ENCODE measurements at regions not wholly inside any gene's neighbourhood (a gene's known extent, or its start where the extent isn't known, plus 50 kb on each side); places are given as distances from the start of the nearest gene placed in this dataset.

DNA sequence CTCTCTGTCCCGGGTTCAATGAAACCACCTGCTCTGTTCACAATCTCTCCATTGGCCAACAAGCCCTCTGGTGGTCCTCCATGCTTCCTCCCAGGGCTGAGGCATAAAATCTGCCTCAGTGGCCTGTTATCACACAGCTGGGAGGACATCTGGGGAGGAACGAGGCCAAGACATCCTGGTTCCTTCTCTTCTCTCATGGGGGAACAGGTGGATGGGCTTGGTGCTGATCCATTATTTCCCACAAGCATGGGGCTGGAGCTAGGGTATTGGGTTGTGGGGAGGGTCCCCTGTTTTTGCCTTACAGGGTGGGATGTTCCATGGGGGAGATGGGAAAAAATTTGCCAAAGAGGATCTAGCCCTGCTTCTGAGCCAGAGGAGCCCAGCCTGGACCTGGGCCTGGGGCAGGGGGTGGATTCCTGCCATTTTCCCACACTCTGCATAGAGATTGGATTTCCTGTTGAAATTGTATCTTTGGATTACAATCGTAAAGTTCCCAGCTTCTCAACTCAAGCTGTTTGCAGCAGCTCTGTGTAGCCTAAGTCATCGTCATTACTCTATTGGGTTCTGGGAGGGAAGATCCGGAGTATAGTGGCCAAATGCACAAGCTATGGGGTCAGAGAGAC, 124.7 kb downstream of the NAV1 start:
- H3K9me3 ChIP-seq (ENCODE audit: low read length): no peaks in the 10 kb centered on the region
- H3F3A ChIP-seq (ENCODE audit: insufficient read depth, low read length, poor library complexity, severe bottlenecking): no peaks in the 10 kb centered on the region
- TF ChIP-seq EP300 (conservative IDR thresholded peaks at IDR 0.05; ENCODE audit: poor library complexity, severe bottlenecking): no peak
- no peak for TF ChIP-seq EZH2 (IDR thresholded peaks at IDR 0.05; ENCODE audit: borderline replicate concordance, insufficient read depth, low read length, poor library complexity, severe bottlenecking)
- TF ChIP-seq, protein P1, sequence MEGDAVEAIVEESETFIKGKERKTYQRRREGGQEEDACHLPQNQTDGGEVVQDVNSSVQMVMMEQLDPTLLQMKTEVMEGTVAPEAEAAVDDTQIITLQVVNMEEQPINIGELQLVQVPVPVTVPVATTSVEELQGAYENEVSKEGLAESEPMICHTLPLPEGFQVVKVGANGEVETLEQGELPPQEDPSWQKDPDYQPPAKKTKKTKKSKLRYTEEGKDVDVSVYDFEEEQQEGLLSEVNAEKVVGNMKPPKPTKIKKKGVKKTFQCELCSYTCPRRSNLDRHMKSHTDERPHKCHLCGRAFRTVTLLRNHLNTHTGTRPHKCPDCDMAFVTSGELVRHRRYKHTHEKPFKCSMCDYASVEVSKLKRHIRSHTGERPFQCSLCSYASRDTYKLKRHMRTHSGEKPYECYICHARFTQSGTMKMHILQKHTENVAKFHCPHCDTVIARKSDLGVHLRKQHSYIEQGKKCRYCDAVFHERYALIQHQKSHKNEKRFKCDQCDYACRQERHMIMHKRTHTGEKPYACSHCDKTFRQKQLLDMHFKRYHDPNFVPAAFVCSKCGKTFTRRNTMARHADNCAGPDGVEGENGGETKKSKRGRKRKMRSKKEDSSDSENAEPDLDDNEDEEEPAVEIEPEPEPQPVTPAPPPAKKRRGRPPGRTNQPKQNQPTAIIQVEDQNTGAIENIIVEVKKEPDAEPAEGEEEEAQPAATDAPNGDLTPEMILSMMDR (IDR thresholded peaks at IDR 0.05; ENCODE audit: poor library complexity, severe bottlenecking): no peak
- TF ChIP-seq MXI1 (conservative IDR thresholded peaks at IDR 0.05; ENCODE audit: poor library complexity, severe bottlenecking): no peak
- no peak for TF ChIP-seq RAD21 (conservative IDR thresholded peaks at IDR 0.05)
- TF ChIP-seq REST (IDR thresholded peaks at IDR 0.05; ENCODE audit: borderline replicate concordance): no peak
- TF ChIP-seq POLR2AphosphoS5 (IDR thresholded peaks at IDR 0.05): no peak
- no peak for TF ChIP-seq SMC3 (conservative IDR thresholded peaks at IDR 0.05; ENCODE audit: poor library complexity)
- no peak overlapping the region for H3K4me2 ChIP-seq (ENCODE audit: low read length)
- H3K36me3 ChIP-seq (ENCODE audit: insufficient read depth, low read length): no peaks in the 10 kb centered on the region
- no peak overlapping the region for H2AFZ ChIP-seq (ENCODE audit: low read depth, low read length)
- no peak overlapping the region for H3K9ac ChIP-seq (ENCODE audit: low read length)
- peaks cover 99% of the 10 kb centered on the region for H3K79me2 ChIP-seq (replicated peaks; ENCODE audit: insufficient read depth, low read length)
- no peaks in the 10 kb centered on the region for H3K27me3 ChIP-seq (ENCODE audit: insufficient read depth, low read depth, low read length)
- H3K27ac ChIP-seq (ENCODE audit: low read length): no peak overlapping the region
- no peaks in the 10 kb centered on the region for H3K9me2 ChIP-seq (ENCODE audit: insufficient read depth, low read length)
- H4K20me1 ChIP-seq (ENCODE audit: insufficient read depth): peaks cover 47% of the 10 kb centered on the region
- no peak overlapping the region for H3K4me3 ChIP-seq (ENCODE audit: low read length)

DNA sequence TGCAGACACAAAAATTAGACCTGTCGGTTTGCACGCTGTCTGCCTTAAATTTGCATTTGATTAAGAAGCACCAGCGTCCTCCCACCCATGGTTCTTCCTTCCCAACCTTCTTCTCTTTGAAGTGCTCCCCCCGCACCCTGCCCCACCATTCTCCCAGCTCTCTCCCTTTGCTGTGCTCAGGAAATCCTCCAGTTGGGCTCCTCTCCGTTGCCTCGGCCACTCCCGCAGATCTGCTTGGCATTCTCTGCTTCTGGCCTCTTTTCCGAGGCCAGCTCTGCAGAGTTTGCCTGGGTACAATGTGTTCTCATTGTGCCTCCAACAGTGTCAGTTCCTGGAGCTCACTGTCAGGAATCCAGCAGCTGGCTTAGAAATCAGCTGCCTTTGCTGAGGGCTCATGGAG, 126.1 kb downstream of the NAV1 start:
- no peaks in the 10 kb centered on the region for H3K36me3 ChIP-seq (ENCODE audit: insufficient read depth, low read length)
- H3K9ac ChIP-seq (ENCODE audit: low read length): no peak overlapping the region
- no peaks in the 10 kb centered on the region for H3F3A ChIP-seq (ENCODE audit: insufficient read depth, low read length, poor library complexity, severe bottlenecking)
- peaks cover 97% of the 10 kb centered on the region for H3K79me2 ChIP-seq (replicated peaks; ENCODE audit: insufficient read depth, low read length)
- H3K9me2 ChIP-seq (ENCODE audit: insufficient read depth, low read length): no peaks in the 10 kb centered on the region
- no peaks in the 10 kb centered on the region for H3K9me3 ChIP-seq (ENCODE audit: low read length)
- H3K27ac ChIP-seq (ENCODE audit: low read length): no peak overlapping the region
- H3K4me3 ChIP-seq (ENCODE audit: low read length): no peak overlapping the region
- TF ChIP-seq EZH2 (IDR thresholded peaks at IDR 0.05; ENCODE audit: borderline replicate concordance, insufficient read depth, low read length, poor library complexity, severe bottlenecking) (no peak), EP300 (conservative IDR thresholded peaks at IDR 0.05; ENCODE audit: poor library complexity, severe bottlenecking) (no peak), SMC3 (conservative IDR thresholded peaks at IDR 0.05; ENCODE audit: poor library complexity) (no peak), TAF1 (IDR thresholded peaks at IDR 0.05; ENCODE audit: low read depth) (no peak), MXI1 (conservative IDR thresholded peaks at IDR 0.05; ENCODE audit: poor library complexity, severe bottlenecking) (no peak), REST (IDR thresholded peaks at IDR 0.05; ENCODE audit: borderline replicate concordance) (no peak), POLR2AphosphoS5 (IDR thresholded peaks at IDR 0.05) (no peak), RAD21 (conservative IDR thresholded peaks at IDR 0.05) (no peak)
- TF ChIP-seq, protein P1 (IDR thresholded peaks at IDR 0.05; ENCODE audit: poor library complexity, severe bottlenecking): no peak
- H3K27me3 ChIP-seq (ENCODE audit: insufficient read depth, low read depth, low read length): no peaks in the 10 kb centered on the region
- H2AFZ ChIP-seq (ENCODE audit: low read depth, low read length): no peak overlapping the region
- H4K20me1 ChIP-seq (ENCODE audit: insufficient read depth): peaks cover 38% of the 10 kb centered on the region
- no peak overlapping the region for H3K4me2 ChIP-seq (ENCODE audit: low read length)
